GM21526 (cell line): ENCODE measurements at regions not wholly inside any gene's neighbourhood (a gene's known extent, or its start where the extent isn't known, plus 50 kb on each side); places are given as distances from the start of the nearest gene placed in this dataset.
"Not testable (repeated sequence)": the region's sequence is repeated elsewhere in the genome, so short reads cannot be mapped to it uniquely, and the experiment has no call there.

ENCODE experiments used
- ATAC-seq: cut with Tn5 transposase; IDR thresholded peaks from one replicate; pipeline ENCODE4 v1.9.1; 2021; ENCODE audit warnings: moderate library complexity; ENCODE audit not compliant: unreplicated experiment, low FRiP score

DNA sequence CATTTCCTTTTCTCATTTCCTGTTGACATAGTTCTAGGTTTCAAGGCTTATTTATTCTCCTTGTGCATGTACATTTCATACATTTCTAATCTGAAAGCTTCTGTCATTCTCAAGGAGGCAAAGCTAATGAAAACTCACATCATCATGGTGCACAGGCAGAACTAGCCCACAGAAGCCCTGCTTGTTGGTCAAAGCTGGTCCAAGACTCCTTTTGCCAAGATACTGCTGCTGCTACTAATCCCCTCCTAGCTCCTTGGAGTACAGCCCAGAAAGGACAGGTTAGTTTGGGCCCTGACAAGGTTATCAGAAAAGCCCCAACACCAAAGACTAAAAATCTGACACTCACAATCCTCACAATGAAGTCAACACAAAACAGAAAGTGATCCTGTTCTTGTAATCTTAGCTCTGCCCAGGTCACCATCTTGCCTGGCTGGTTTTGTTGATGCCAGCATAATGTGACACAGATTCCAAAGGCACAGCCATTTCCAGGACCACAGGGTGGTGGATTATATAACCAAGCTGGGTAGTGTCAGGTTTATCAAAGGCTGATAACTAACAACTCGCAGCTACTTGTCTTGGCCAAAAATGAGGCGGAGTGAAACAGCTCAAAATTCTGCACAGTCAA is 417.4 kb downstream of the NDFIP2 start:
- no peak for ATAC-seq

DNA sequence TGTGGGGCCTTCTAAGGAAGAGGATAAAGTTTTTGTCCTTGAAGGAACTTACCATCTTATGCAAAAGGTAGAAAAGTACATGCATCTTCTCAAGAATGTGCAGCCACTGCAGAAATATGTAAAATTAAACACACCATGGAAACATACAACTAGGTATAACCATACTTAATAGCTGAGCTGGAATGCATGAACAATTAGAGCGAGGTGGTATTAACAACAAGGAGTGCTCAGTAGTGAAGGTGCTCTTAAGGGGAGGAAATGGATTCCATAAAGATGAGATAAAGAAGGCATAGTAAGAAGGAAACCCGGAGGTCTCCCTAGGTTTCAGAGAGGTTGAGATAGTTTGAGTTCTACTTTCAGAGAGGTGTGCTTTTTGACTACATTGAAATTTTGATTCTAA is 415.9 kb downstream of the NDFIP2 start:
- ATAC-seq = no peak

DNA sequence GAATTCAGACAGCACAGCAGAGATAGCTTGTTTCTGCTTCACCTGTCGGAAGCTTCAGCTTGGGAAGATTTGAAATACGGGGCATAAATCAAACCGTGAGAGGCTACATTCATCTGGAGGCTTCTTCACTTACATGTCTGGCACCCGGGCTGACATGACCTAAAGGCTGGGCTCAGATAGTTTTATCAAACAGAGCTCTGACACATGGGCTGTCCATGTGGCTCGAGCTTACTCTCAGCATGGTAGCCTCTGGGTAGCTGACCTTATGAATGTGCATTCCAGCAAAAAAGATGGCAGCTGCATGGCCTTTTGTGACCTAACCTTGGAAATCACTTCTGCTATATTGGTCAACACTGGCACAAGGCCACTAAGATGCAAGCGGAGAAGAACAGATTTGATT is 414.5 kb downstream of the NDFIP2 start:
- no peak for ATAC-seq

DNA sequence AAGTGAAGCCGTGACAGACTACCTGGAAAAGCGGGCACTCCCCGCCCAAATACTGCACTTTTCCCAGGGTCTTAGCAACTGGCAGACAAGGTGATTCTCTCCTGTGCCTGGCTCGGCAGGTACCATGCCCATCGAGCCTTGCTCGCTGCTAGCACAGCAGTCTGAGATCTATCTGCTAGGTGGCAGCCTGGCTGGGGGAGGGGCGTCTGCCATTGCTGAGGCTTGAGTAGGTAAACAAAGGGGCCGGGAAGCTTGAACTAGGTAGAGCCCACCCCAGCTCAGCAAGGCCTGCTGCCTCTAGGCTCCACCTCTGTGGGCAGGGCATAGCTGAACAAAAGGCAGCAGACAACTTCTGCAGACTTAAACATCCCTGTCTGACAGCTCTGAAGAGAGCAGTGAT is 406.3 kb downstream of the NDFIP2 start:
- ATAC-seq = not testable (repeated sequence)

DNA sequence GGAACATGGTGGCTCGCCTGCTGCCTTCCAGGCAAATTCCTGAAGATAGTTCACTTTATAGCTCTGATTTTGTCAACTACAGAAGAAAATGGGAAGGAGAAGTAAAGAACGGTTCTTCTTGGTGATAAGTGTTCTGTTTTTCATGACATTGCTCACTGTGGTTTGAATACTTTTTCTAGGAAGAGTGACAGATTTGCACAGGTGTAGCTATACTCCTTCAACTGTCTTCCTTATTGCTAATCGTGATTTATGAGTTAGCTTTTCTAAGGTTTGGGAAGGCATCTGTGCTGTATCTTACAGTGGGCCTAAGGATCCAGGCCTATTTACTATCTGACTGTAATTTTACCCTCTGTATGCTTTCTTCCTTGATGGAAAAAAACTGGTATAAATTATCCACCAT is 405.6 kb downstream of the NDFIP2 start:
- ATAC-seq = no peak

DNA sequence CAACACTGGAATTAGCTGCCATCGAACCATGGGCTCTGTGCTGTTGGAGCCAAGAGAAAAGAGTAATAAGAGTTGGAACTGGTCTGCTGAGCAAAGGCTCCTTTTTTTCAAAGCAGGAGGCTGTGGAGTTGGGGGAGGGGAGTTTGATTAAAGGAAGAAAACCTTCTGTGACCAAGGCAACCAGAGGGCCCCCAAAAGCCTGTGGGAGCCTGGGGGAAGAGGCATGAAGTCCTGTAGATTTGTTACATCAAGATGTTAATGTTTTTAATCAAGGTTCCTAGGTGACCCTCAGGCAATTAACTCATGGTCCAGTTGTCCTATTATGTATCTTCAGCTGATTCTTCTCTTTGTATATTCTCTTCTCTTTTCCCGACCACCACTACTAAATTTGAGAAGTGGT is 403.9 kb downstream of the NDFIP2 start:
- ATAC-seq = no peak

DNA sequence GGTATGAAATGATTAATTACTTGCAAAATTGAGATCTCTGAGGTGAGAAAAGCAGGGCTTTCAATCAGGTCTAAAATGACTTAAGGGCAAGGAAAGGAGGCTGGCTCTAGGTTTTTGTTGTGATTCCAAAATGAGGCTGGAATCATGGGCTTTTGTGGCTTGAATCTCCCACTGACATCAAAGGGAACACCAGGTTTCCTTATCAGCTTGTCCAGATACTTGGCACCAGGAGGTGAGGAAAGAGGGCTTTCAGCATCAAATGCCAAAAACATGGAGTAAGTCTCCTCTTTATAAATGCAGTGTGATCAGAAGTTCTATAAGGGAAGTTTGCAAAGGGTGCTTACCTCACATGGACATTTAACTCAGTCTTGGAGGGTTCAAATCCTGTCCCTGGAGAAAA is 402.3 kb downstream of the NDFIP2 start:
- no peak for ATAC-seq

DNA sequence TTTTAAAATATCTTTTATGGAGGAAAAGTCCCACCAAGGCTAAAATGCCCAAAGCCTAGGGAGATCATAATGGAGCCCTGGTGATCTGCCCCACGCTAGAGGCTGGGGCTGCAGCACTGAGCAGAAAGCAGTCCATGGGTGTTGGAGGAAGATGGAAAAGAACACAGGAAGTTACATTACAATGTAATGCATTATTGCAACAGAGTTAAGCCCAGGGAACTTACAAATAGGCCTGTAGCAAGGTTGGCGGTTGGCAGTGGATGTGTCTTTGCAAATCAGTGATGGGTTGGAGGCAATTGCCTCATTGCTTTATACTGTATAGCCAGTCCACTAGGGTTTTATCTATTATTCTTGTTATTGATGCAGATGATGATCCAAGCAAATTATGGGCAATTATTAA is 399.9 kb downstream of the NDFIP2 start:
- no peak for ATAC-seq

DNA sequence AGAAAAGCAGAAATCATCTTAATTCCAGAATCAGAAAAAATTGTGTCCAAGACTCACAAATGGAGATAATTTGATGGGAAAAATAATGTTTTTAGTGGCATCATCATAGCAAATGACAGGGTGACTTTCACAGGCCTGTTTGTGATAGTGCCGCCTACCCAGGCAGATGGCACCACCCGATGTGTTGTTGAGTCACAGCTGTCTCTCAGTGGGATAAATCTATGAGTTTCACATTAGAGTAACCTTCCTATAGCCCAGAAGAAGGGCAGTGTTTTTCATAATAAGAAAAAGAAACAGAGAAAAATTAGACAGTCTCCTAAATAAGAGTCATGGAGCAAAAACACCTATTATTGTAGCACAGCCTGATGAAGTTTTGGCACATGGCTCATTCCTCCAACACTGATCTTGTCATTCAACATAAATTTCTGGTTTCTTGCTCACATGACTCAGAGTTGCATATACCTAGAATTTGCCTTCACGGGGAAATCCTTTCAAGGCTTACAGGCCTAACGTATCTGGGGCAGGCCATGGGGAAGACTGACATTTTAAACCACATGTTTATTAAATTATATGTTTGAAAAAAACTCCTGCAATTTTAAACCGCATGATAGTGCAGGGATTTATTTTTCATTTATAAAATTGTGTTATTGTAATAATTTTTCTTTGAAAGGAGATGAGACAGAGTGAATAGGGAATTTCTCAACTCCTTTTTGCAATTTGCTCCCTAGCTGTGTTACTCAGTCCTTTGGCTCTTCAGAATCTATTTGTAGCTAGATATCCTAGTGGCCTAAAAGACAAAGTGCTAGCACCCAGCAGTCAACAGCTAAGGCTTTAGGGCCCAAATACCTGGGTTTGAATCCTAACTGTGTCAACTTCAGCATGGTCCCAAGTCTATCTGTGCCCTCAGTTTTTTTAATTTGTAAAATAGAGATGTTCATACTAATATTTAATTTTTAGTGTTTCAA is 393.7 kb downstream of the NDFIP2 start:
- ATAC-seq = no peak

DNA sequence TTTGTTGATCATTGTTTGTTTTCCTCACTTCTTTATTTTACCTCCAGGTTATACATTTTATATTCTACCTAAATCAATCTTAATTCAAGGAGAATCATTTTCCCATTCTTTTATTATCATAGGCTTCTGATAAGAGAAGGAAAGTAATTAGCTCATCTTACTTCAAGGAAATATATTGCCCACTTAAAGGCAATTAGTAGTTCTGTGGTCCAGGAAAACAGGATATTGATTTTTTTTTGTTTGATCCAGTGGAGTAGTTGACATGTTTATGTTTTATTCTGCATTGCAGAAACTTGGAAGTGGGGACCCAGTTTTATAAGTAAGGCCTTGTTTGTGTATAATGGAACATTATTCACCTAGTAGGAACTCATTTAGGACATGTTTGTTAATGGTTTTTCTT is 390.6 kb downstream of the NDFIP2 start:
- ATAC-seq = no peak

DNA sequence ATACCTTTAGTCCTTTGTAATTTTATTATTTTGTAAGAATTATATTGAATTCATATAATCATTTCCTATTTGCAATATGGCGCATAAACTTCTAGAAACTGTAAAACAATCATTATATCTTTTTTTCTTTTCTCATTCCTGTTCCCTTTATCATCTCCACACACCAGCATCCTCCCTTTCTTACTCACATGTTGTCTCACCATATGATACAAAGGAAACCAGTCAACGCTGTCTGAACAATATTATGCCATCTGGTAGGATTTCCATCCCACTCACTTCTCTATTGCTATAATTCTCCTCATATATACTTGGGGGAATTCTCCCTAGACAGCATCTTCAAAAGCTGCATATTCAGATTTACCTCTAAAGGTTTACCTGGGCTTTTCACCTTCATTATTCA is 389.8 kb downstream of the NDFIP2 start:
- ATAC-seq = no peak

DNA sequence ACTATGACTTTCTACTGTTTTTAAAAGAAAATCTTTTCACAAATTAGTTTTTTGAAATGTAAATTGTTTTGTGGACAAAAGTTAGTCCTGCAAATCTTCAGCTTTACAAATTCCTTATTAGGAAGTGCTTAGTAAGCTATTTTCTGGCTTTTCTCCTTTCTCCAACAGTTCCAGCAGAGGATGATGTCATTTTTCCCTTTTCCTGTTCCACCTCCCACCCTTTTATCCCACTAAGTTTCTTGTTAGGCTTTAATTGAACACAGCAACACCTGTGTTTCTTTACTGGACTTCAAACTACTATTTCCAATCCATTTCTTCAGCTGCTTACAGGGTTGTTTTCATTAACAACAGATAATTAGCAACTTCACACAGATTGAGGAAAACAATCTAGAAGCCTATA is 389.2 kb downstream of the NDFIP2 start:
- no peak for ATAC-seq

DNA sequence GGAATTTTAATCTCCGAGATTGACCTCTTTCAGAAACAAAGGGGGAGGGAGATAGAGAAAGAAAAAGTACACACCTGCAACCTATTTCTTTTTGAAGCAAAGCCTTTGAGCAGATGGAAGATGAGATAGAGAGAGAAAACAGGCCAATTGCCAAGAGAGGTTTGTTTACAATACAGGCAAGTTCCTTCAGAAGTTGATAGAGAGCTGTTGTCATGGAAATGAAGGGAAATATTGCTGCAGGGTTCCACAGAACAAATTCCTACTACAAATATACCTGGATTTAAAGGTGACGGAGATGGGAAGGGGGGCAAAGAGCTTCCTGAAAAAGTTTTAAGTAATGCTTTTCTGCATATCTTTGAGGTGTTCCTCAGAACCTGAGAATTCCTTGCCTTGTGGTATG is 388.4 kb downstream of the NDFIP2 start:
- no peak for ATAC-seq

DNA sequence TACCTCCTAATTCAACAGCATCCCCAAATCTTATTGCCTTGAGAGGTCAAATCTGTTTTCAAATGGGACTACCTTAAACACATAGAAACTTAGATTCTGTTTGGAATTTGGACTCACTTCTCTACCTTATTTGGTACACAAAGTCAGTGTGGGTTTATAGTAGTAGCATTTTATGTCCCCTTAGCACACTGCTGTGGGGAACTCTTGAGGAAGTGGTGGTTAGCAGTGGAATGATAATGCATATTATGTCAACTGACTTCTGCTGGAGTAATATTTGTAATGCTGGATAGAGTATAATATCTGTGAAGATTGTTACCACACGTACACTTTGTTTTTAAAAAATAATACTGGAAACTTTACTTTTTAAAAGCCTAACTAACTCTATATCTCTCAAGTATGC is 386.3 kb downstream of the NDFIP2 start:
- ATAC-seq = no peak

DNA sequence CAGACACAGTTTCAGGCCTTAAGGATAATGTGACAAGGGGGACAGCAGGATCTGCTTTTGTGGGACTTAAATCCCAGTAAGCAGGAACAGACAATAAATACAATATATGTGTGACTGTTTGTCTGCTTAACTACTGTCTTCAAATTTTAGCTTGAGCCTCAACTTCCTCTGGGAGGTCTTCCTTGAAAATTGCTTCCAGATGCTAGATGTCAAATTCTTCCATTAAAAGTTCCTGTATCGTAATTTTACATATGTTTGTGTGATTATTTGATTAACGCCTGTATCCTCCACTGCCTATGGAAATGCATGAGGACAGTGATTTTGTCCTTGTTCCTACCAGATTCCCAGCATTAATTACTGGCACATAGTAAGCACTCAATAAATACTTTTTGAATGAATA is 385.5 kb downstream of the NDFIP2 start:
- no peak for ATAC-seq

DNA sequence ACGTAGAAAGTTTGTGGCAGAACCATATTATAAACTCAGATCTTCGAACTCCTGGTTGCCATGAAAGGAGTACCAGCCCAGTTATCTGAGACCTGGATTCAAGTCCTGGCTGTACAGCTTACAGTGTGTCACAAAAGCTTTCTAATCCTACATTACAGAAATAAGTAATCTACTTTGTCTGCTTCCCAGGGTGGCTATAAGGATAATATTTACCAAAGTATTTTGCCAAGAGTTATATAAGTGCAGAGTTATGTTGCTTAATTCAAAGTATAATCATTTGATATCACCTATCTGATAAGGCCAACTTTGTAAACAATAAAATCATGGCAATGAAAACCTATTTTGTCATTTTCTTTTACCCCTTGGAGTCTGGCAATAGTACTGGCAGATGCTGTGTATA is 381.6 kb downstream of the NDFIP2 start:
- no peak for ATAC-seq

DNA sequence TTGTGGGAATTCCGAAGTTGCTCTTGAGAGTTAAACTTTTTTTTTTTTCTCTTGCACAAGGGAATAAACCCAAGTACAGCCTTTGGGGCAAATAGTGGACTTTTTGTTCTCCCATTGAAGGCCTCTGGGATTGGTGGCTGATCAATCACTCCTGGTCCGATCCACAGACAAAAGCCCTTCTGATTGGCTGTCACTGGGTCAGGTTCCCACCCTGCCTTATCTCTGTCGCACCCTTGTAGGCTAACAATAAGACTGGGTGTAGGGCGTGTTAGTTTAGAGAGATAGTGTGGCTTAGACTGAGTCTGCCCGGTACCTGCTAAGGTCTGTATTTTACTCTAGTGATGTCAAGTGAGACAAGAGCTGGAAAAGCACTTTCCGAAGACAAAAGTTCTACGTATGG is 380.8 kb downstream of the NDFIP2 start:
- no peak for ATAC-seq

DNA sequence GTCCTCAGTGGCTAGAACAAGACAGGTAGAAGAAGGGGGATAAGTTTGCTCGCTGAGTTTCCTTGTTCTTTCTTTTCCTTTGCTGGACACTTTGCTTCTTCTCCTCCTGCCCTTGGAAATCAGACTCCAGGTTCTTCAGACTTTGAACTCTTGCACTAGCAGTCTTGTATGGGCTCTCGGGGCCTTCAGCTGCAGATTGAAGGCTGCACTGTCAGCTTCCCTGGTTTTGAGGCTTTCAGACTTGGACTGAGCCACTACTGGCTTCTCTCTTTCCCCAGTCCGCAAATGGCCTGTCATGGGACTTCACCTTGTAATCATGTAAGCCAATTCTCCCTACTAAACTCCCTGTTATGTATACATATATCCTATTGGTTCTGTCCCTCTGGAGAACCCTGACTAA is 379.8 kb downstream of the NDFIP2 start:
- no peak for ATAC-seq

DNA sequence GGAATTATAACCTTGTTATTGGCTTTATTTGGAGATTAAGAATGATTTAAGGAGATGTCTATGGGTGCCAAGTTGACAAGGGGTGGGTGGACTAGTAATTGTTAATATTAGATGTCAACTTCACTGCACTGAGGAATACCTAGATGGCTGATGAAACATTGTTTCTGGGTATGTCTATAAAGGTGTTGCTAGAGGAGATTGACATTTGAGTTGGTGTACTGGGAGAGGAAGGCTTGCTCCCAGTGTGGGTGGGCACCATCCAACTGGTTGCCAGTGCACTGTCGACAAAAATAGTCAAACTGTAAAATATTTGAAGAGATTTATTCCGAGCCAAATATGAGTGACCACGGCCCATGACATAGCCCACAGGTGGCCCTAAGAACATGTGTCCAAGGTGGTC is 378.8 kb downstream of the NDFIP2 start:
- no peak for ATAC-seq

DNA sequence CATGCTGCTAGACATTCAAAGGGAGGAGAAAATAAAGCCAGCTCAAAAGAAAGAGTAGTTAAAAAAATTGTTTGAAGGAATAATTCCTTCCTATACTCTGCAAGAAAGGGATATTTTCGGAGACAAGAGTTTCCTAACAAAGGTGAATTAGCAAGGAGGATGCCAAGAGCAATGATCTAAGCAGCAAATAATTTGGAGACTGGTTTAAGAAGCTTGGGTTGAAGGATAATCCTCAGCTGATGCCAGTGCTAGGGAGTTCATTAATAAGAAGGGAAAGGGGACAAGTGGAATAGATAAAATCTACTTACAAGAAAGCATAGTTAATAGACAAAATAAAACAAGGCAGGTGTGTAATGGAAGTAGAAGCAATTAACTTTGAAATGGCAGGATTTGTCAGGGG is 372.3 kb downstream of the NDFIP2 start:
- ATAC-seq = no peak

DNA sequence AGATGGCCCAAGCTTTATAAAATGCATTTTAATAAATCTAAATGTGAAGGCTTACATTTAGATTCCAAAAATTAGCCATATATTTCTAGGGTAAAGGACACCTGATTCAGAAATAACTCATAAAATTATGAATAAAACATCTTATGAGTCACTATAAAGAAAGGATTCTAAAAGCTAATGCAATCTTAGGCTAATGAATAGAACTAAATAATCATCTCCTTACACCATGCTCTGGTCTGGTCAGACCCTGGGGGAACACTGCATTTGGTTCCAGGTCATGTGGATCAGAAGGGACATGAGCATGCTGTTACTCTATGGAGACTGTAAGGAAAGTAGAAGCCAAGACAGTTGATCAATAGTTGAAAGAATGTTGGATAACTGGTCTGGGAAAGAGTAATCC is 370.4 kb downstream of the NDFIP2 start:
- no peak for ATAC-seq
